ENCODE measurements at regions not wholly inside any gene's neighbourhood (a gene's known extent, or its start where the extent isn't known, plus 50 kb on each side); places are given as distances from the start of the nearest gene placed in this dataset.

GRCh38 chr6:43856005-43856765 is 86.2 kb downstream of the VEGFA start:
- Histone ChIP-seq H3K9ac (replicated peaks; ENCODE audit: extremely low read depth, insufficient read depth, low read length) (no peak overlapping the region), H3K9me1 (replicated peaks; ENCODE audit: control insufficient read depth, extremely low read depth, insufficient read depth, low read length) (no peaks in the 10 kb centered on the region), H3K27ac (ENCODE audit: insufficient read depth, low read depth, low read length) (no peak overlapping the region), H3K9me3 (replicated peaks; ENCODE audit: control insufficient read depth, insufficient read depth, low read length) (no peaks in the 10 kb centered on the region), H2AFZ (ENCODE audit: low read depth, low read length) (no peak overlapping the region), H3K4me3 (replicated peaks in 1 of 3; ENCODE audit: insufficient read depth in 1 of 3, low read depth in 1 of 3, low read length in 3 of 3) (no peak overlapping the region), H3K36me3 (ENCODE audit: control insufficient read depth in 2 of 2, extremely low read depth in 1 of 2, insufficient read depth in 2 of 2, low read length in 2 of 2) (no peaks in the 10 kb centered on the region), H3K4me2 (ENCODE audit: insufficient read depth, low read length) (no peak overlapping the region), H3K27me3 (ENCODE audit: control insufficient read depth in 2 of 2, insufficient read depth in 2 of 2, low read length in 2 of 2) (peaks cover 2 to 4% of the 10 kb centered on the region in 2 experiments), H3K79me2 (ENCODE audit: control insufficient read depth, insufficient read depth, low read length) (no peaks in the 10 kb centered on the region), H4K20me1 (replicated peaks; ENCODE audit: control insufficient read depth, extremely low read depth, insufficient read depth, low read length) (no peaks in the 10 kb centered on the region), H3K4me1 (ENCODE audit: control insufficient read depth, extremely low read depth, insufficient read depth, low read length) (no peaks in the 10 kb centered on the region)
- BruUV-seq (replicated peaks), result no TSS peak
- dilution Hi-C loops (cut with MboI; ENCODE audit: extremely low pct_ligation_motif_present, low sequenced_read_pairs), result no loop called here
- FAIRE-seq, result no peak
- intact Hi-C loops (cut with micrococcal nuclease), result loop anchor here (1.0 kb wide), 1 partner anchor 218 kb away; no protein-coding TSS in a partner anchor
- peak; percentile 8 for DNase-seq (ENCODE audit: low read depth, low spot score)
- ChIA-PET POLR2A (no interaction called here), CTCF (interaction anchor here (0.7 to 2.8 kb wide), 12 partner anchors 8 to 223 kb away, joined by 3 to 28 read pairs (median 4); no protein-coding TSS in a partner anchor)
- no peak for TF ChIP-seq POLR2AphosphoS5 (IDR thresholded peaks at IDR 0.05; ENCODE audit: insufficient read depth, low read depth, low read length)
- peak in 1 of 2 donors; percentile 33 for TF ChIP-seq CTCF (IDR thresholded peaks at IDR 0.05; ENCODE audit: extremely low read depth in 1 of 2, insufficient read depth in 1 of 2, low read depth in 1 of 2, low read length in 2 of 2)
- TF ChIP-seq EZH2 (IDR thresholded peaks at IDR 0.05; ENCODE audit: borderline replicate concordance, low read depth, low read length, severe bottlenecking), result no peak
- TF ChIP-seq MYC (IDR thresholded peaks at IDR 0.05; ENCODE audit: low read depth, low read length), result no peak
- no peak for TF ChIP-seq FOS (IDR thresholded peaks at IDR 0.05; ENCODE audit: borderline replicate concordance, insufficient read depth, low read length)

Measured in endothelial cell of umbilical vein (primary cell).